ENCODE measurements at regions not wholly inside any gene's neighbourhood (a gene's known extent, or its start where the extent isn't known, plus 50 kb on each side); places are given as distances from the start of the nearest gene placed in this dataset.

GRCh38 chr21:32070676-32071330, 198.0 kb downstream of the HUNK start:
- DNase-seq (ENCODE audit: low read depth), result no peak
- H3K4me3 ChIP-seq (ENCODE audit: low read depth, low read length), result no peak overlapping the region
- in situ Hi-C loops (cut with HindIII; ENCODE audit: low sequenced_read_pairs), result no loop called here
- TF ChIP-seq CTCF (IDR thresholded peaks at IDR 0.05; ENCODE audit: low read depth, low read length, missing control alignments), result no peak

DNA sequence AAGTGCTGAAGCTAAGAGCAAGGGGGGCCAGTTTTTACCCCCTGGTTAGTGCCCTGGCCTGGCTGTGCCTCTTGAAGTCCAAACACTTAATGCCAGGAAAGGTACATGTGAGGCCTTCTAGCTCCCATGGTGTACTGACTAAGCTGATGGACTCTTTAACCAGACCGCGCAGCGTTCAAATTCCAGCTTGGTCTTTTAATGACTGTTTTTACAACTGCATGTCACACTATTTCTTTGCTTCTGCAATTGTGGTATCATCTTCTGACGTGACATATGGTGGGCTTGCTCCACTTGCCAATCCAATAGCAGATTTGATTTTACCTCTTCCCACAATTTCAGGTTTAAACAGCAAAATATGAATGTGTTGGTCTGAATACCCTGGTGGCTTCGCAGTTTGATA, 197.3 kb downstream of the HUNK start:
- TF ChIP-seq CTCF (IDR thresholded peaks at IDR 0.05; ENCODE audit: low read depth, low read length, missing control alignments), result no peak
- in situ Hi-C loops (cut with HindIII; ENCODE audit: low sequenced_read_pairs), result no loop called here
- no peak overlapping the region for H3K4me3 ChIP-seq (ENCODE audit: low read depth, low read length)
- no peak for DNase-seq (ENCODE audit: low read depth)

- in situ Hi-C loops (cut with HindIII; ENCODE audit: low sequenced_read_pairs), result no loop called here
- DNase-seq (ENCODE audit: low read depth), result no peak
- TF ChIP-seq CTCF (IDR thresholded peaks at IDR 0.05; ENCODE audit: low read depth, low read length, missing control alignments), result no peak
- no peak overlapping the region for H3K4me3 ChIP-seq (ENCODE audit: low read depth, low read length)
These were observed 192.8 kb downstream of the HUNK start for GRCh38 chr21:32065654-32066053.

DNA sequence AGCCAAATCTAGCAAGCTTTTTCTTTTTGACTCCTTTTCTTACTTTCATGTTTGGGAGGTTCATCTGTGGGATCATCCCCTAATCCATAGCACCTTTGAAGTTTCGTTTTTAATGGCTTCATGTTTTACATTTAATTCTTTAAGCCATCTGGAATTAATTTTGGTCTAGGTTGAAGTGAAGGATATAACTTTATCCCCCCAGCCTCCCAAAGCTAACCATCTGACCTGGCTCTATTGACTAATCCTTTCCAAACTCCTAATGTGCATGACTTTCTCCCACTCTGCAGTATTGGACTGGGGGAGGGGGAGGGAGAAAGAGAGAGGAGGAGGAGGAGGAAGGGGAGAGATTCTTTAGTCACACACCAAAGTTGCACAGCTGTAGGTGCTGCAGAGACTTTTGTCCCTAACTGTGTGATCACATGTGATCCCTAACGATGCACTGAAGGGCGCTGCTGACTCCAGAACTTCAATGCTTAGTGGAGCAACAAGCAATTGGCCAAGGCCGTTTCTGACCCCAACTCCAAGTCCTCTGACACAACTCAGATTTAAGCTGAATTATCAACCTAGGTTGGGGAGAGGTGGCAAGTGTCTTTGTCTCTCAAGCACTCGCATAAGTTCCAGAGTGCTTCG, 191.6 kb downstream of the HUNK start:
- TF ChIP-seq CTCF (IDR thresholded peaks at IDR 0.05; ENCODE audit: low read depth, low read length, missing control alignments), result no peak
- no peak overlapping the region for H3K4me3 ChIP-seq (ENCODE audit: low read depth, low read length)
- DNase-seq (ENCODE audit: low read depth), result no peak
- in situ Hi-C loops (cut with HindIII; ENCODE audit: low sequenced_read_pairs), result no loop called here

- DNase-seq (ENCODE audit: low read depth), result no peak
- in situ Hi-C loops (cut with HindIII; ENCODE audit: low sequenced_read_pairs), result no loop called here
- no peak for TF ChIP-seq CTCF (IDR thresholded peaks at IDR 0.05; ENCODE audit: low read depth, low read length, missing control alignments)
- no peak overlapping the region for H3K4me3 ChIP-seq (ENCODE audit: low read depth, low read length)
These were observed 189.9 kb downstream of the HUNK start for GRCh38 chr21:32062591-32063227.

DNA sequence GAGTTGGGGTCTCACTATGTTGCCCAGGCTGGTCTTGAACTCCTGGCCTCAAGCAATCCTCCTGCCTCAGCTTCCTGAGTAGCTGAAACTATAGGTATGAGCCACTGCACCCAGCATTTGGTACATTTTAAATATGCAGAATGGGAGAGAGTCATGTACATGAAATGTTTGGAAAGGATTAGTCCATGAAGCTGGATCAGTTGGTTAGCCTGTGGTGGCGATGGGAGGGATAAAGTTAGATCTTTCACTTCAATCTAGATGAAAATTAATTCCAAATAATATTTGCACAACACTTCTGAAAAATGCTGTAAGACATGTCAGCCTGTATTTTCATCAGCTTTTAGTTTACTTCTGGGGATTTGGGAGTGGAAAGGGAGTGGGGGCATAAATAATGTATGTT, 188.9 kb downstream of the HUNK start:
- no peak overlapping the region for H3K4me3 ChIP-seq (ENCODE audit: low read depth, low read length)
- DNase-seq (ENCODE audit: low read depth), result no peak
- TF ChIP-seq CTCF (IDR thresholded peaks at IDR 0.05; ENCODE audit: low read depth, low read length, missing control alignments), result no peak
- in situ Hi-C loops (cut with HindIII; ENCODE audit: low sequenced_read_pairs), result no loop called here
